ENCODE measurements at regions not wholly inside any gene's neighbourhood (a gene's known extent, or its start where the extent isn't known, plus 50 kb on each side); places are given as distances from the start of the nearest gene placed in this dataset.

- H3K27ac ChIP-seq, result no peak overlapping the region
- TF ChIP-seq CTCF (IDR thresholded peaks at IDR 0.05), result no peak
- no peak for TF ChIP-seq ZFX (IDR thresholded peaks at IDR 0.05; ENCODE audit: borderline replicate concordance)
These were observed 63.4 kb downstream of the CLDN34 start for GRCh38 chrX:10030570-10030969.

DNA sequence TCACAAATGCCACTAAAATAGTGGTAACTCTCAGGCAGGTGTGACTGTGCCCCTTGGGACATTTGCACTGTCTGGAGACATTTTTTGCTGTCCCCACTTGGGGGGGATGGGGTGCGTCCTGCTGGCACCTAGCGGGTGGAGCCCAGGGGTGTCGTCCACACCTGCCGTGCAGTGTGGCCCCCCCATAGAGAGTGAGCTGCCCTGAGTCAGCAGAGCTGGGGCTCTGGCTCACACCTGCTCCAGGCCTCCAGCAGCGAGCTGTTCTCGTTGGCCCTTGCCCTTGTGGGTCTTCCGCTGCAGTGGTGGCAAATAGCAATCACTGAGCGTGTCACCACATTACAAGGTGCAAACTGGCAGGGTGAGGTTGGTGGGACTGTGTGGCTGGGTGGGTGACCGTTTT is 64.6 kb downstream of the CLDN34 start:
- no peak overlapping the region for H3K27ac ChIP-seq
- TF ChIP-seq CTCF (IDR thresholded peaks at IDR 0.05) (no peak), ZFX (IDR thresholded peaks at IDR 0.05; ENCODE audit: borderline replicate concordance) (no peak)

DNA sequence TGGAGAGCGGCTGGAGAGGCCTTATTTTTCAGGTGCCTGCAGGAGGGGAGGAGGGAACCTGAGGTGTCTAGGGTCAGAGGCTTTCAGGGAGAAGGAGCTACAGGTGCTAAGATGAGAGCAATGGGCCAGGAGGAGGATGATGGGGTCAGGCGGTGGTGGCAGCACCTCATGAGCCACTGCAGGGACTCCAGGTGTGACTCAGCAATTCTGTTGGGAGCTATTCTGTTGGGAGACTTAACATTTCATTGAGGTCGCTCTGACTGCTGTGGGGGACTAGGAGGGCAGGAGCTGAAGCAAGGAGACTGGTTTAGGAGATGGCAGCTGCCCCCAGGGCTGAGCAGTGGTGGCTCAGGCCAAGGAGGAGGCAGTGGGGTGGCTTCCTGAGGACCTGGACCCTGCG is 65.0 kb downstream of the CLDN34 start:
- no peak for TF ChIP-seq CTCF (IDR thresholded peaks at IDR 0.05)
- TF ChIP-seq ZFX (IDR thresholded peaks at IDR 0.05; ENCODE audit: borderline replicate concordance), result no peak
- no peak overlapping the region for H3K27ac ChIP-seq

GRCh38 chrX:10033375-10034007 is 66.3 kb downstream of the CLDN34 start:
- no peak overlapping the region for H3K27ac ChIP-seq
- no peak for TF ChIP-seq ZFX (IDR thresholded peaks at IDR 0.05; ENCODE audit: borderline replicate concordance)

DNA sequence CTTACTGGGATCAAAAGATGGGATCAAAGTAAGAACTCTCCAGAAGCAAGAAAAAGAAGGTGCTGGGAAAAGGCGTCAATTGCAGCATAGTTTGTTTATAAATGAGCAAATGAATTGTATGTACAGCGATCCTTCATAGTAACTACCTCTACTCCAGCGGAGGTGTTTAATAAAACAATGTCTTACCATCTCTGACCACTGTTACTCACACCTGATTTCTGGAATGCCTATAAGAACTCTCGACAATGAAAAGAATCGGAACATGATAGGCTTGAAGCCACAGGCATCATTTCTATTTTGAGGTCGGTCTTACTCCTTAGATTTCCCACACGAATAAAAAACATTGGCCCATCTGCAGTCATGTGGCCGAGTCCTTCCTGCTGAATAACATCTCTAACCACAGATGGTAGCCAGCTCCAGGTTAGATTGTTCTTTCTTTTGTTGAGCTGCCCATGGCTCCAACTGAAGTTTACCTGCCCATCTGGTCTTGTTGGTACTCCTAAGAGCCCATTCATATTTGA is 67.6 kb downstream of the CLDN34 start:
- TF ChIP-seq ZFX (IDR thresholded peaks at IDR 0.05; ENCODE audit: borderline replicate concordance), result no peak
- TF ChIP-seq CTCF (IDR thresholded peaks at IDR 0.05), result no peak
- H3K27ac ChIP-seq, result no peak overlapping the region

- no peak for TF ChIP-seq ZFX (IDR thresholded peaks at IDR 0.05; ENCODE audit: borderline replicate concordance)
- no peak for TF ChIP-seq CTCF (IDR thresholded peaks at IDR 0.05)
- H3K27ac ChIP-seq, result no peak overlapping the region
These were observed 71.4 kb downstream of the CLDN34 start for GRCh38 chrX:10038585-10038984.

GRCh38 chrX:10039821-10040793 is 72.9 kb downstream of the CLDN34 start:
- H3K27ac ChIP-seq, result no peak overlapping the region
- TF ChIP-seq CTCF (IDR thresholded peaks at IDR 0.05) (no peak), ZFX (IDR thresholded peaks at IDR 0.05; ENCODE audit: borderline replicate concordance) (no peak)

Data from 22Rv1 (cell line).